Astrocyte (in vitro differentiated cells and primary cell): ENCODE measurements at regions not wholly inside any gene's neighbourhood (a gene's known extent, or its start where the extent isn't known, plus 50 kb on each side); places are given as distances from the start of the nearest gene placed in this dataset.

ENCODE experiments used
- DNase-seq: peaks from one replicate; pipeline ENCODE4 v3.0.0-alpha.2; 2010; ENCODE audit warnings: low read depth
- FAIRE-seq: peaks from 2 replicates; lab custom pipeline; 2011; peaks lifted over from hg19 to GRCh38; lab: Jason Lieb, UNC
- H2AFZ ChIP-seq: 2 replicates; pipeline ENCODE4 v1.6.0; 2012; ENCODE audit warnings: low read depth, low read length, inconsistent platforms
- H3K27ac ChIP-seq: 2 replicates; pipeline ENCODE4 v1.5.1; 2011; ENCODE audit warnings: low read depth, low read length, inconsistent platforms
- H3K27me3 ChIP-seq: 2 replicates; pipeline ENCODE4 v1.6.0; 2011; ENCODE audit warnings: low read length, inconsistent platforms; ENCODE audit not compliant: insufficient read depth
- H3K36me3 ChIP-seq: 2 replicates; pipeline ENCODE4 v1.5.1; 2011; ENCODE audit warnings: low read length, inconsistent platforms; ENCODE audit not compliant: insufficient read depth
- H3K4me1 ChIP-seq: 2 replicates; pipeline ENCODE4 v1.5.1; 2011; ENCODE audit warnings: low read length, inconsistent platforms; ENCODE audit not compliant: insufficient read depth
- H3K4me2 ChIP-seq: 2 replicates; pipeline ENCODE4 v1.6.0; 2012; ENCODE audit warnings: low read length, inconsistent platforms
- H3K4me3 ChIP-seq: 2 replicates; pipeline ENCODE4 v1.5.1; 2011; ENCODE audit warnings: low read depth, mild to moderate bottlenecking, low read length, inconsistent platforms; ENCODE audit not compliant: insufficient read depth
- H3K79me2 ChIP-seq: 2 replicates; pipeline ENCODE4 v1.6.0; 2012; ENCODE audit warnings: mild to moderate bottlenecking, low read length, inconsistent platforms; ENCODE audit not compliant: insufficient read depth
- H3K9ac ChIP-seq: 2 replicates; pipeline ENCODE4 v1.6.0; 2012; ENCODE audit warnings: mild to moderate bottlenecking, low read length, inconsistent platforms
- H3K9me3 ChIP-seq: 2 replicates; pipeline ENCODE4 v1.5.1; 2012; ENCODE audit warnings: low read depth, mild to moderate bottlenecking, low read length, inconsistent platforms; ENCODE audit not compliant: insufficient read depth
- H4K20me1 ChIP-seq: 2 replicates; pipeline ENCODE4 v1.6.0; 2012; ENCODE audit warnings: low read length, inconsistent platforms; ENCODE audit not compliant: insufficient read depth
- H3K27ac Mint-ChIP-seq: one replicate; pipeline ENCODE4 v1.8.0; 2021; ENCODE audit warnings: mild to moderate bottlenecking, mixed read lengths; ENCODE audit not compliant: unreplicated experiment
- H3K27me3 Mint-ChIP-seq: one replicate; pipeline ENCODE4 v1.8.0; 2021; ENCODE audit warnings: low read depth, mixed read lengths; ENCODE audit not compliant: unreplicated experiment
- H3K36me3 Mint-ChIP-seq: one replicate; pipeline ENCODE4 v1.8.0; 2021; ENCODE audit warnings: low read depth, mixed read lengths; ENCODE audit not compliant: unreplicated experiment
- H3K4me1 Mint-ChIP-seq: one replicate; pipeline ENCODE4 v1.8.0; 2021; ENCODE audit warnings: low read depth, mixed read lengths; ENCODE audit not compliant: unreplicated experiment
- H3K4me3 Mint-ChIP-seq: one replicate; pipeline ENCODE4 v1.8.0; 2021; ENCODE audit warnings: mild to moderate bottlenecking, moderate library complexity, mixed read lengths; ENCODE audit not compliant: unreplicated experiment
- H3K9me3 Mint-ChIP-seq: one replicate; pipeline ENCODE4 v1.8.0; 2021; ENCODE audit warnings: mild to moderate bottlenecking, mixed read lengths; ENCODE audit not compliant: unreplicated experiment
- EZH2 ChIP-seq: IDR thresholded peaks from 2 replicates; pipeline ENCODE4 v1.6.1; 2012; ENCODE audit warnings: mild to moderate bottlenecking, low read length, inconsistent platforms; ENCODE audit not compliant: insufficient read depth
- TF ChIP-seq, protein P1 (sequence below): IDR thresholded peaks from 2 replicates; pipeline ENCODE4 v1.5.1; 2011; ENCODE audit warnings: low read depth, mild to moderate bottlenecking, inconsistent platforms, low read length, moderate library complexity; ENCODE audit not compliant: insufficient read depth

DNA sequence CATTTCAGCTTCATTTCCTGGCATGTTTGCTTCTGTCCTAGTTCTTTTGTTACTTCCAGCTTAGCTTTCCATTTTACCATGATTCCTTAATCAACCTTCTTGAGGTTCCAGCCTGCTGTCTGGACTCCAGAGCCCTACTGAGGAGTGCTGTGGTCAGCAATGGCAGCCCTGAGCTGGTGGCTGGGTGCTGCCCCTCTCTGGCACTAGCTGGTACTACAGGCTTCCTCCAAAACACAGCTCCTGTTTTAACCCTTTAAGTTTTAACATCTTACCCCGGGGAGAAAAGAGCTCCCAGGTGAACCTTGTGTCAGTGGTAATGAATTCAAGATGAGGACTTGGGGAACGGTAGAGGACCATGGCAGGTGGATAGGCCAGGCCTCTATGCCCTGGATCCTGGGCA is 395.5 kb downstream of the TMEM114 start:
- Histone ChIP-seq H3K9ac (no peak overlapping the region), H3K4me3 (no peak overlapping the region), H3K9me3 (peaks cover 5% of the 10 kb centered on the region), H3K79me2 (no peaks in the 10 kb centered on the region), H3K36me3 (no peaks in the 10 kb centered on the region), H2AFZ (no peak overlapping the region), H3K27ac (no peak overlapping the region), H3K4me2 (no peak overlapping the region), H3K4me1 (no peaks in the 10 kb centered on the region), H4K20me1 (no peaks in the 10 kb centered on the region), H3K27me3 (no peaks in the 10 kb centered on the region)
- Mint-ChIP-seq H3K9me3 (no peaks in the 10 kb centered on the region), H3K36me3 (no peaks in the 10 kb centered on the region), H3K27me3 (peaks cover 2% of the 10 kb centered on the region), H3K4me1 (no peaks in the 10 kb centered on the region), H3K4me3 (no peak overlapping the region), H3K27ac (no peak overlapping the region)
- no peak for TF ChIP-seq EZH2
- TF ChIP-seq, protein P1, sequence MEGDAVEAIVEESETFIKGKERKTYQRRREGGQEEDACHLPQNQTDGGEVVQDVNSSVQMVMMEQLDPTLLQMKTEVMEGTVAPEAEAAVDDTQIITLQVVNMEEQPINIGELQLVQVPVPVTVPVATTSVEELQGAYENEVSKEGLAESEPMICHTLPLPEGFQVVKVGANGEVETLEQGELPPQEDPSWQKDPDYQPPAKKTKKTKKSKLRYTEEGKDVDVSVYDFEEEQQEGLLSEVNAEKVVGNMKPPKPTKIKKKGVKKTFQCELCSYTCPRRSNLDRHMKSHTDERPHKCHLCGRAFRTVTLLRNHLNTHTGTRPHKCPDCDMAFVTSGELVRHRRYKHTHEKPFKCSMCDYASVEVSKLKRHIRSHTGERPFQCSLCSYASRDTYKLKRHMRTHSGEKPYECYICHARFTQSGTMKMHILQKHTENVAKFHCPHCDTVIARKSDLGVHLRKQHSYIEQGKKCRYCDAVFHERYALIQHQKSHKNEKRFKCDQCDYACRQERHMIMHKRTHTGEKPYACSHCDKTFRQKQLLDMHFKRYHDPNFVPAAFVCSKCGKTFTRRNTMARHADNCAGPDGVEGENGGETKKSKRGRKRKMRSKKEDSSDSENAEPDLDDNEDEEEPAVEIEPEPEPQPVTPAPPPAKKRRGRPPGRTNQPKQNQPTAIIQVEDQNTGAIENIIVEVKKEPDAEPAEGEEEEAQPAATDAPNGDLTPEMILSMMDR, result no peak
- DNase-seq (no peak), FAIRE-seq (no peak)

DNA sequence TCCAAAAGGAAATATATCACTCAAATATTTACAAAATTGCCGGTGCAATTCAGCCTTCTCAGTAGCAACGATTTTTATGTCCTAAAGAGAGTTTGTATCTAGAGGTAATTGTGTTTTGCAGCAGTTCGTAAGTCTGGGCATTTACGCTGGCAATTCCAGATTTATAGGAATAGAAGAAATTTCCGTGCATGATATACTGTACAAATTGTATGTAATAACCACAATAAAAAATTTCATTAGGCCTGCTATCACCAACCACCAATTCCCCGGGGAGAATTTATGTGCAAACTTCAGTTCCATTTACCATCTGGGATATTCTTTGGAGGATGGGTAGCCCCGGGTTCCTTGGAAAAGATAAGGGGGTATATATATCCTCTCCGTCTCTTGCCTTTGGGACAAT is 401.5 kb downstream of the TMEM114 start:
- Histone ChIP-seq H3K4me3 (no peak overlapping the region), H3K27me3 (no peaks in the 10 kb centered on the region), H3K27ac (no peak overlapping the region)

DNA sequence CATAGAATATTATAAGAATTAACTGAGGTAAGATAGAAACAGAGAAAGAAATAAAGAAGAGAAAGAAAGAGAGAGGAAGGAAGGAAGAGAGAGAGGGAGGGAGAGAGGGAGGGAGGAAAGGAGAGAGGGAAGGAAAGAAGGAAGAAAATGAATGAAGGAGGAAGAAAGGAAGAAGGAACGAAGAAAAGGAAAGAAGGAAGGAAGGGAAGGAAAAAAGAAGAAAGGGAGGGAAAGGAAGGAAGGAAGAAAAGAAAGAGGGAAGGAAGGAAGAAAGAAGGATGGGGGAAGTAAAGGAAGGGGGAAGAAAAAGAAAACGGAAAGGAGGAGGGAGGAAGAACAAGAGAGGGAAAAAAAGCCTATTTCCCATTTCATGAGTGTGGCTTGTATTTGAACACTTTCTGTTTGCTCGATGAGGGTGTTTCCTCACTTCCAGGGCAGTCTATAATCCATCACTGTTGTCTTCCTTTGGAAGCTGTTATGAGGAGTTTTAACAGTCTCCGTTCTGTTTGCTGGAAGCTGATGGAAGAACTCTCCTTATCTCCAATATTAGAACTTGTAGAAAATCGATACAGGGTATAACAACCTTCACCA is 402.4 kb downstream of the TMEM114 start:
- H3K79me2 ChIP-seq, result no peaks in the 10 kb centered on the region
- Mint-ChIP-seq H3K36me3 (no peaks in the 10 kb centered on the region), H3K9me3 (no peaks in the 10 kb centered on the region), H3K4me3 (no peak overlapping the region), H3K27ac (no peak overlapping the region), H3K27me3 (no peaks in the 10 kb centered on the region), H3K4me1 (no peaks in the 10 kb centered on the region)
- FAIRE-seq, result no peak
- H2AFZ ChIP-seq, result no peak overlapping the region
- H4K20me1 ChIP-seq, result no peaks in the 10 kb centered on the region
- peaks cover 3% of the 10 kb centered on the region for H3K9me3 ChIP-seq
- no peaks in the 10 kb centered on the region for H3K4me1 ChIP-seq
- H3K36me3 ChIP-seq, result no peaks in the 10 kb centered on the region
- no peak overlapping the region for H3K4me2 ChIP-seq
- TF ChIP-seq, protein P1, result no peak
- TF ChIP-seq EZH2, result no peak
- H3K27me3 ChIP-seq, result no peaks in the 10 kb centered on the region
- no peak overlapping the region for H3K4me3 ChIP-seq
- H3K9ac ChIP-seq, result no peak overlapping the region
- no peak for DNase-seq
- H3K27ac ChIP-seq, result no peak overlapping the region

More for the DNA sequence above, 401.5 kb downstream of the TMEM114 start:
- Histone ChIP-seq H4K20me1 (no peaks in the 10 kb centered on the region), H3K4me1 (no peaks in the 10 kb centered on the region), H3K79me2 (no peaks in the 10 kb centered on the region), H3K4me2 (no peak overlapping the region), H2AFZ (no peak overlapping the region), H3K36me3 (no peaks in the 10 kb centered on the region), H3K9me3 (no peaks in the 10 kb centered on the region), H3K9ac (no peak overlapping the region)
- no peaks in the 10 kb centered on the region for H3K4me1 Mint-ChIP-seq
- H3K9me3 Mint-ChIP-seq, result no peaks in the 10 kb centered on the region
- FAIRE-seq (no peak), DNase-seq (no peak)
- H3K36me3 Mint-ChIP-seq, result no peaks in the 10 kb centered on the region
- H3K27ac Mint-ChIP-seq, result no peak overlapping the region
- H3K4me3 Mint-ChIP-seq, result no peak overlapping the region
- no peak for TF ChIP-seq EZH2
- TF ChIP-seq, protein P1, result no peak
- H3K27me3 Mint-ChIP-seq, result no peaks in the 10 kb centered on the region
